PC-9 (cell line): ENCODE measurements at regions not wholly inside any gene's neighbourhood (a gene's known extent, or its start where the extent isn't known, plus 50 kb on each side); places are given as distances from the start of the nearest gene placed in this dataset.

Source experiments
- BruUV-seq: library from RNA; stranded (reverse); fragments of 400-500 nt; replicated peaks from 2 replicates; lab custom pipeline; 2021; lab: Mats Ljungman, UMichigan
- CTCF ChIA-PET: fragments of 300-600 bp; sonication (Branson Sonifier 250); formaldehyde crosslinking; loops from one replicate; lab custom pipeline; 2022; ENCODE audit warnings: antibody characterized with exemption; lab: Charles Lee
- POLR2A ChIA-PET: fragments of 300-600 bp; sonication (Branson Sonifier 250); formaldehyde crosslinking; loops from one replicate; lab custom pipeline; 2022; ENCODE audit warnings: antibody characterized with exemption; ENCODE audit not compliant: unreplicated experiment; lab: Charles Lee
- DNase-seq, 2 experiments: peaks; one replicate each; pipeline versions ENCODE4 v3.0.0 to v3.0.0-alpha.2; 2015 to 2022; ENCODE audit warnings: mixed read lengths in 1 of 2
- H2AFZ ChIP-seq: fragments of 200-600 bp; sonication (generic); 2 replicates; pipeline ENCODE4 v1.8.1; 2017; ENCODE audit warnings: antibody characterized with exemption
- H3F3A ChIP-seq: fragments of 200-600 bp; sonication (generic); 2 replicates; pipeline ENCODE4 v1.8.1; 2017; ENCODE audit warnings: antibody characterized with exemption, mild to moderate bottlenecking, low read depth; ENCODE audit not compliant: insufficient read depth
- H3K27ac ChIP-seq: fragments of 200-600 bp; sonication (generic); 2 replicates; pipeline ENCODE4 v1.6.1; 2016; ENCODE audit warnings: mixed run types
- H3K27me3 ChIP-seq: fragments of 200-600 bp; sonication (generic); 2 replicates; pipeline ENCODE4 v1.6.1; 2016; ENCODE audit warnings: low read depth, mixed run types; ENCODE audit not compliant: insufficient read depth
- H3K36me3 ChIP-seq: fragments of 200-600 bp; sonication (generic); 2 replicates; pipeline ENCODE4 v1.6.1; 2016; ENCODE audit warnings: low read depth, mixed run types
- H3K4me1 ChIP-seq: fragments of 200-600 bp; sonication (generic); replicated peaks from 2 replicates; pipeline ENCODE4 v1.6.1; 2016; ENCODE audit warnings: mixed run types; ENCODE audit not compliant: insufficient read depth
- H3K4me2 ChIP-seq: fragments of 200-600 bp; sonication (generic); 2 replicates; pipeline ENCODE4 v1.6.1; 2017; ENCODE audit warnings: mixed run types
- H3K4me3 ChIP-seq: fragments of 200-600 bp; sonication (generic); 2 replicates; pipeline ENCODE4 v1.6.1; 2016; ENCODE audit warnings: mixed run types
- H3K79me2 ChIP-seq: fragments of 200-600 bp; sonication (generic); 2 replicates; pipeline ENCODE4 v1.6.1; 2017; ENCODE audit warnings: low read depth, mixed run types
- H3K9me2 ChIP-seq: fragments of 200-600 bp; sonication (generic); 2 replicates; pipeline ENCODE4 v1.8.1; 2017; ENCODE audit warnings: mild to moderate bottlenecking; ENCODE audit not compliant: insufficient read depth
- H3K9me3 ChIP-seq: fragments of 200-600 bp; sonication (generic); 2 replicates; pipeline ENCODE4 v1.8.1; 2016; ENCODE audit warnings: low read depth; ENCODE audit not compliant: insufficient read depth
- H4K20me1 ChIP-seq: fragments of 200-600 bp; sonication (generic); 2 replicates; pipeline ENCODE4 v1.8.1; 2017; ENCODE audit not compliant: insufficient read depth
- EZH2 ChIP-seq: fragments of 200-600 bp; sonication (generic); IDR thresholded peaks from 2 replicates; pipeline ENCODE4 v1.8.0; 2017; ENCODE audit warnings: antibody characterized with exemption, low read depth
- intact Hi-C: fragments of 100-400 bp; cut with micrococcal nuclease; formaldehyde crosslinking; loops from one replicate; pipeline ENCODE4 v1.10.0; 2022; ENCODE audit not compliant: unreplicated experiment
- TF ChIP-seq, protein P1 (sequence below): fragments of 200-600 bp; sonication (generic); conservative IDR thresholded peaks from 2 replicates; pipeline ENCODE4 v1.6.1; 2017; ENCODE audit warnings: mixed run types, antibody characterized with exemption, mild to moderate bottlenecking, moderate library complexity

GRCh38 chr9:96052686-96053085 is 177.2 kb downstream of the ERCC6L2 start:
- no peaks in the 10 kb centered on the region for H3K79me2 ChIP-seq
- intact Hi-C loops, result no loop called here
- no peak overlapping the region for H3K27ac ChIP-seq
- no TSS peak for BruUV-seq
- H3K9me3 ChIP-seq, result no peaks in the 10 kb centered on the region
- no peaks in the 10 kb centered on the region for H3F3A ChIP-seq
- DNase-seq, result no peak
- TF ChIP-seq, protein P1, sequence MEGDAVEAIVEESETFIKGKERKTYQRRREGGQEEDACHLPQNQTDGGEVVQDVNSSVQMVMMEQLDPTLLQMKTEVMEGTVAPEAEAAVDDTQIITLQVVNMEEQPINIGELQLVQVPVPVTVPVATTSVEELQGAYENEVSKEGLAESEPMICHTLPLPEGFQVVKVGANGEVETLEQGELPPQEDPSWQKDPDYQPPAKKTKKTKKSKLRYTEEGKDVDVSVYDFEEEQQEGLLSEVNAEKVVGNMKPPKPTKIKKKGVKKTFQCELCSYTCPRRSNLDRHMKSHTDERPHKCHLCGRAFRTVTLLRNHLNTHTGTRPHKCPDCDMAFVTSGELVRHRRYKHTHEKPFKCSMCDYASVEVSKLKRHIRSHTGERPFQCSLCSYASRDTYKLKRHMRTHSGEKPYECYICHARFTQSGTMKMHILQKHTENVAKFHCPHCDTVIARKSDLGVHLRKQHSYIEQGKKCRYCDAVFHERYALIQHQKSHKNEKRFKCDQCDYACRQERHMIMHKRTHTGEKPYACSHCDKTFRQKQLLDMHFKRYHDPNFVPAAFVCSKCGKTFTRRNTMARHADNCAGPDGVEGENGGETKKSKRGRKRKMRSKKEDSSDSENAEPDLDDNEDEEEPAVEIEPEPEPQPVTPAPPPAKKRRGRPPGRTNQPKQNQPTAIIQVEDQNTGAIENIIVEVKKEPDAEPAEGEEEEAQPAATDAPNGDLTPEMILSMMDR, result no peak
- no peak for TF ChIP-seq EZH2
- H4K20me1 ChIP-seq, result no peaks in the 10 kb centered on the region
- no peak overlapping the region for H3K4me3 ChIP-seq
- ChIA-PET POLR2A (no interaction called here), CTCF (no interaction called here)
- H3K27me3 ChIP-seq, result peaks cover 34% of the 10 kb centered on the region
- no peaks in the 10 kb centered on the region for H3K36me3 ChIP-seq
- H3K4me2 ChIP-seq, result no peak overlapping the region
- H2AFZ ChIP-seq, result no peak overlapping the region
- H3K4me1 ChIP-seq, result no peaks in the 10 kb centered on the region
- H3K9me2 ChIP-seq, result no peaks in the 10 kb centered on the region

- ChIA-PET POLR2A (no interaction called here), CTCF (no interaction called here)
- DNase-seq, result no peak
- H3K4me2 ChIP-seq, result no peak overlapping the region
- H3F3A ChIP-seq, result no peaks in the 10 kb centered on the region
- H3K36me3 ChIP-seq, result no peaks in the 10 kb centered on the region
- no peaks in the 10 kb centered on the region for H3K4me1 ChIP-seq
- H3K27me3 ChIP-seq, result peaks cover 44% of the 10 kb centered on the region
- intact Hi-C loops, result no loop called here
- no peak for TF ChIP-seq EZH2
- TF ChIP-seq, protein P1, result no peak
- H3K4me3 ChIP-seq, result no peak overlapping the region
- no TSS peak for BruUV-seq
- H3K79me2 ChIP-seq, result no peaks in the 10 kb centered on the region
- H2AFZ ChIP-seq, result no peak overlapping the region
- no peaks in the 10 kb centered on the region for H3K9me3 ChIP-seq
- no peak overlapping the region for H3K27ac ChIP-seq
- H3K9me2 ChIP-seq, result no peaks in the 10 kb centered on the region
- no peaks in the 10 kb centered on the region for H4K20me1 ChIP-seq
These were observed 175.9 kb downstream of the ERCC6L2 start for GRCh38 chr9:96051423-96051822.

DNA sequence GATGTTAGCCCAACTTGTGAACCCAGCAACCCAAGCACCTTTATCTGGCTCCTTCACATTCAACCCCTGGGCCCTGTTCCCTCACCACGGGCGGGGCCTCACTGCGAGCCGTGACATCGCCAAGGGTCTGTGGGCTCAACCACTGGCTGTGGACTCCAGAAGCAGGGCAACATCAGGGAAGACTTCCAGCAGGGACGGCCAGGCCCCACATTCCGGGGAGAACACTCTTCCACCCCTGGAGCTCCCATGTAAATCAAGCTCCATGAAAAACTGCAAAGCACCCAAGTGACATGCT is 175.3 kb downstream of the ERCC6L2 start:
- Histone ChIP-seq H3K27me3 (peaks cover 50% of the 10 kb centered on the region), H3K4me1 (no peaks in the 10 kb centered on the region), H3K27ac (no peak overlapping the region), H3K9me2 (no peaks in the 10 kb centered on the region), H3K4me2 (no peak overlapping the region), H3K4me3 (no peak overlapping the region), H3K79me2 (no peaks in the 10 kb centered on the region), H3K9me3 (no peaks in the 10 kb centered on the region), H3F3A (no peaks in the 10 kb centered on the region), H2AFZ (no peak overlapping the region), H3K36me3 (no peaks in the 10 kb centered on the region), H4K20me1 (no peaks in the 10 kb centered on the region)
- no peak for TF ChIP-seq EZH2
- TF ChIP-seq, protein P1, result no peak
- ChIA-PET POLR2A (no interaction called here), CTCF (no interaction called here)
- no TSS peak for BruUV-seq
- no peak for DNase-seq
- intact Hi-C loops, result no loop called here
